ENCODE measurements at regions not wholly inside any gene's neighbourhood (a gene's known extent, or its start where the extent isn't known, plus 50 kb on each side); places are given as distances from the start of the nearest gene placed in this dataset.

DNA sequence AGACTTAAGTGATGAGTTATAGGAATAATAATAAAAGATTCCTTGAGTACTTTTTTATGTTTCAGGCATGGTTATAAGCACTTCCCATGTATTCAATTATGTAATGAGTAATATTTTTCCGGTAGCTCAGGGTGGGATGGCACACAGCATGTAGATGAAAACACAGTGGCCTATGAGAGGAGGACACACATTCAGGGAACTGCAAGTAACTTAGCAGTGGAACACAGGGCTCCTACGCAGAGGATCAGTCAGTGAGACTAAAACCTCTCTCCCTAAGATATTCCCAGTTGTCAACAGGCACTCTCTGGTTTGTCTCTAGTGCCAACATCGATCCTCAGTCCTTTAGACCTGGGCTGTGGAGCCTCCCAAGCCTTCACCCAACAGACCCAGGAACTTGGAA, 219.4 kb downstream of the DIO2 start:
- no peak for TF ChIP-seq CTCF (IDR thresholded peaks at IDR 0.05; ENCODE audit: low read length)
- TF ChIP-seq EZH2phosphoT487 (IDR thresholded peaks at IDR 0.05; ENCODE audit: low read length): no peak
